Amygdala (tissue), 56 donors: ENCODE measurements at regions not wholly inside any gene's neighbourhood (a gene's known extent, or its start where the extent isn't known, plus 50 kb on each side); places are given as distances from the start of the nearest gene placed in this dataset.

Experiments
- DNase-seq, 56 donors: peaks; one replicate each; lab custom pipeline; 2025; lab: John Stamatoyannopoulos, UW

- no peak for DNase-seq
Measured at GRCh38 chr16:87127061-87127765, 190.0 kb downstream of the C16orf95 start.

GRCh38 chr16:87127766-87128147 lies 189.4 kb downstream of the C16orf95 start:
- DNase-seq = no peak

GRCh38 chr16:87129771-87130170 lies 187.4 kb downstream of the C16orf95 start:
- no peak for DNase-seq

GRCh38 chr16:87131061-87131995 lies 185.9 kb downstream of the C16orf95 start:
- DNase-seq = no peak

- DNase-seq = no peak
Measured at GRCh38 chr16:87131996-87132345, 185.2 kb downstream of the C16orf95 start.

- DNase-seq = peak in 33 of 56 donors; percentile 2 to 66 (median 22)
Measured at GRCh38 chr16:87132361-87133014, 184.7 kb downstream of the C16orf95 start.

- DNase-seq = no peak
Measured at GRCh38 chr16:87133112-87133850, 183.9 kb downstream of the C16orf95 start.

- DNase-seq = no peak
Measured at GRCh38 chr16:87133966-87134627, 183.1 kb downstream of the C16orf95 start.

- no peak for DNase-seq
Measured at GRCh38 chr16:87134628-87134995, 182.6 kb downstream of the C16orf95 start.

- DNase-seq = no peak
Measured at GRCh38 chr16:87135246-87136030, 181.8 kb downstream of the C16orf95 start.

- no peak for DNase-seq
Measured at GRCh38 chr16:87138316-87138715, 178.9 kb downstream of the C16orf95 start.

- no peak for DNase-seq
Measured at GRCh38 chr16:87138738-87139267, 178.4 kb downstream of the C16orf95 start.

GRCh38 chr16:87140211-87141200 lies 176.7 kb downstream of the C16orf95 start:
- no peak for DNase-seq

GRCh38 chr16:87141402-87141801 lies 175.8 kb downstream of the C16orf95 start:
- no peak for DNase-seq

GRCh38 chr16:87143661-87144121 lies 173.5 kb downstream of the C16orf95 start:
- no peak for DNase-seq

GRCh38 chr16:87144232-87144631 lies 173.0 kb downstream of the C16orf95 start:
- no peak for DNase-seq
